Vagina (tissue), 2 donors: ENCODE measurements at regions not wholly inside any gene's neighbourhood (a gene's known extent, or its start where the extent isn't known, plus 50 kb on each side); places are given as distances from the start of the nearest gene placed in this dataset.

ENCODE experiments used
- CTCF ChIP-seq, 3 experiments: fragments of 450-650 bp in 2 of 3; fragments of 200-600 bp in 1 of 3; sonication (generic) in 1 of 3; IDR thresholded peaks; one replicate each; pipeline ENCODE4 v1.5.1; 2017 to 2019; ENCODE audit warnings: antibody characterized with exemption in 3 of 3, mild to moderate bottlenecking in 2 of 3, moderate library complexity in 2 of 3
- POLR2AphosphoS5 ChIP-seq, 2 donors: sonication (generic); formaldehyde crosslinking; IDR thresholded peaks; one replicate each; pipeline ENCODE4 v1.9.0; 2017; ENCODE audit warnings: antibody characterized with exemption in 2 of 2, mild to moderate bottlenecking in 2 of 2, low read depth in 1 of 2; ENCODE audit not compliant: insufficient read depth in 1 of 2

- TF ChIP-seq CTCF (IDR thresholded peaks at IDR 0.05) (no peak), POLR2AphosphoS5 (IDR thresholded peaks at IDR 0.05; ENCODE audit: insufficient read depth in 1 of 2, low read depth in 1 of 2) (no peak)
Measured at GRCh38 chrX:43604753-43605152, 51.3 kb upstream of the MAOA start.
